ENCODE measurements at regions not wholly inside any gene's neighbourhood (a gene's known extent, or its start where the extent isn't known, plus 50 kb on each side); places are given as distances from the start of the nearest gene placed in this dataset.

DNA sequence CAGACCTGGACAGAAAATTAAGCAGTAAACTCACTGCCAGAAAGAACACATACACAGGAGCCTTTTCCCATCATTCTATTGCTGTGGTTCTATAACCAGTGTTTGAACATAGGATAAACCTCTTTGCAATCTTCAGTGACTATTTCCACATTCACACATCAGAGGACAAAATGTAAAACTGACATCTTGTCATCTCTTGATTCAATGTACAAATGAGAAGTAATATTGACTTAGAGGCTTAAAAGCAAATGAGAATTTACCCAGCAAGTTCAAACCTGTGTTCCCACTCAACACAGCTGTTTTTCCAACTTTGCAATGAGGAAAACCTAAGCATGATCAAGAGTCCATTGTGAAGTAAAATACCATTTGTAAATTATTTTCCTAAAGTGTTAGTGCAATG is 307.1 kb upstream of the CPXCR1 start:
- TF ChIP-seq, protein P1, sequence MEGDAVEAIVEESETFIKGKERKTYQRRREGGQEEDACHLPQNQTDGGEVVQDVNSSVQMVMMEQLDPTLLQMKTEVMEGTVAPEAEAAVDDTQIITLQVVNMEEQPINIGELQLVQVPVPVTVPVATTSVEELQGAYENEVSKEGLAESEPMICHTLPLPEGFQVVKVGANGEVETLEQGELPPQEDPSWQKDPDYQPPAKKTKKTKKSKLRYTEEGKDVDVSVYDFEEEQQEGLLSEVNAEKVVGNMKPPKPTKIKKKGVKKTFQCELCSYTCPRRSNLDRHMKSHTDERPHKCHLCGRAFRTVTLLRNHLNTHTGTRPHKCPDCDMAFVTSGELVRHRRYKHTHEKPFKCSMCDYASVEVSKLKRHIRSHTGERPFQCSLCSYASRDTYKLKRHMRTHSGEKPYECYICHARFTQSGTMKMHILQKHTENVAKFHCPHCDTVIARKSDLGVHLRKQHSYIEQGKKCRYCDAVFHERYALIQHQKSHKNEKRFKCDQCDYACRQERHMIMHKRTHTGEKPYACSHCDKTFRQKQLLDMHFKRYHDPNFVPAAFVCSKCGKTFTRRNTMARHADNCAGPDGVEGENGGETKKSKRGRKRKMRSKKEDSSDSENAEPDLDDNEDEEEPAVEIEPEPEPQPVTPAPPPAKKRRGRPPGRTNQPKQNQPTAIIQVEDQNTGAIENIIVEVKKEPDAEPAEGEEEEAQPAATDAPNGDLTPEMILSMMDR (IDR thresholded peaks at IDR 0.05), result no peak
- TF ChIP-seq EZH2 (IDR thresholded peaks at IDR 0.05; ENCODE audit: borderline replicate concordance, insufficient read depth, low read depth, low read length, poor library complexity, severe bottlenecking), result no peak
